IMR-90 (cell line): ENCODE measurements at regions not wholly inside any gene's neighbourhood (a gene's known extent, or its start where the extent isn't known, plus 50 kb on each side); places are given as distances from the start of the nearest gene placed in this dataset.

Source experiments
- ATAC-seq: fragments of 200-7000 bp; cut with Tn5 transposase; 2 replicates; pipeline ENCODE4 v1.9.1; 2020; ENCODE audit warnings: low read depth, mild to moderate bottlenecking, moderate library complexity
- BruUV-seq: library from RNA; stranded (reverse); fragments of 400-500 nt; replicated peaks from 2 replicates; lab custom pipeline; 2021; lab: Mats Ljungman, UMichigan
- CTCF ChIA-PET: fragments of 300-600 bp; formaldehyde crosslinking; extraction: SDS; loops from one replicate; lab custom pipeline; 2021; ENCODE audit warnings: antibody characterized with exemption; lab: Yijun Ruan, JAX
- POLR2A ChIA-PET: fragments of 300-600 bp; sonication (Branson Sonifier 250); formaldehyde crosslinking; loops from one replicate; lab custom pipeline; 2022; ENCODE audit warnings: antibody characterized with exemption; ENCODE audit not compliant: unreplicated experiment; lab: Charles Lee
- DNase-seq: peaks from one replicate; pipeline ENCODE4 v3.0.0; 2013
- H2AFZ ChIP-seq: replicated peaks from 2 replicates; pipeline ENCODE3; 2013; ENCODE audit warnings: low read length, mild to moderate bottlenecking; ENCODE audit not compliant: poor library complexity
- H2AK5ac ChIP-seq: 2 replicates; pipeline ENCODE4 v1.6.1; 2013; ENCODE audit warnings: low read depth, low read length, inconsistent platforms
- H2AK9ac ChIP-seq: replicated peaks from 2 replicates; pipeline ENCODE3; 2013; ENCODE audit warnings: mild to moderate bottlenecking, low read depth, low read length, moderate library complexity; ENCODE audit not compliant: poor library complexity
- H2BK120ac ChIP-seq: 2 replicates; pipeline ENCODE4 v1.6.1; 2013; ENCODE audit warnings: low read depth, low read length, inconsistent platforms
- H2BK15ac ChIP-seq: 3 replicates; pipeline ENCODE4 v1.6.1; 2013; ENCODE audit warnings: low read depth, low read length, inconsistent platforms
- H2BK20ac ChIP-seq: 2 replicates; pipeline ENCODE4 v1.6.1; 2013; ENCODE audit warnings: low read depth, mild to moderate bottlenecking, inconsistent platforms, low read length, moderate library complexity
- H2BK5ac ChIP-seq: 2 replicates; pipeline ENCODE4 v1.6.1; 2013; ENCODE audit warnings: mild to moderate bottlenecking, low read depth, low read length, inconsistent platforms; ENCODE audit not compliant: poor library complexity, severe bottlenecking
- H3K14ac ChIP-seq: replicated peaks from 2 replicates; pipeline ENCODE4 v1.6.1; 2013; ENCODE audit warnings: low read depth, low read length, inconsistent platforms
- H3K18ac ChIP-seq: 2 replicates; pipeline ENCODE4 v1.6.1; 2013; ENCODE audit warnings: low read depth, low read length, control low read depth
- H3K23ac ChIP-seq: 2 replicates; pipeline ENCODE4 v1.6.1; 2013; ENCODE audit warnings: low read depth, low read length, inconsistent platforms
- H3K27ac ChIP-seq: 2 replicates; pipeline ENCODE4 v1.5.1; 2013; ENCODE audit warnings: mild to moderate bottlenecking, control low read depth, low read length; ENCODE audit not compliant: insufficient read depth
- H3K27me3 ChIP-seq: 2 replicates; pipeline ENCODE4 v1.6.1; 2013; ENCODE audit warnings: low read length; ENCODE audit not compliant: control insufficient read depth, insufficient read depth
- H3K36me3 ChIP-seq: 2 replicates; pipeline ENCODE4 v1.6.1; 2013; ENCODE audit warnings: low read length, mixed read lengths; ENCODE audit not compliant: control insufficient read depth, insufficient read depth
- H3K4ac ChIP-seq: 2 replicates; pipeline ENCODE4 v1.6.1; 2013; ENCODE audit warnings: low read depth, low read length, inconsistent platforms
- H3K4me1 ChIP-seq: 2 replicates; pipeline ENCODE4 v1.6.1; 2013; ENCODE audit warnings: low read length, mixed read lengths; ENCODE audit not compliant: control insufficient read depth, insufficient read depth
- H3K4me2 ChIP-seq: 2 replicates; pipeline ENCODE4 v1.6.1; 2013; ENCODE audit warnings: low read depth, mild to moderate bottlenecking, control low read depth, low read length, moderate library complexity
- H3K4me3 ChIP-seq: 2 replicates; pipeline ENCODE4 v1.5.1; 2013; ENCODE audit warnings: low read depth, mild to moderate bottlenecking, control low read depth, low read length, moderate library complexity; ENCODE audit not compliant: insufficient read depth
- H3K56ac ChIP-seq: 2 replicates; pipeline ENCODE4 v1.6.1; 2013; ENCODE audit warnings: low read length, inconsistent platforms; ENCODE audit not compliant: insufficient read depth; ENCODE audit errors: extremely low read depth
- H3K79me1 ChIP-seq, 2 experiments: 2 replicates each; pipeline ENCODE4 v1.6.1; 2013; ENCODE audit warnings: low read length in 2 of 2, inconsistent platforms in 1 of 2, low read depth in 1 of 2
- H3K9ac ChIP-seq: 2 replicates; pipeline ENCODE4 v1.6.1; 2013; ENCODE audit warnings: low read depth, low read length, control low read depth
- H3K9me1 ChIP-seq: 2 replicates; pipeline ENCODE4 v1.6.1; 2013; ENCODE audit warnings: low read length, inconsistent platforms; ENCODE audit not compliant: insufficient read depth
- H3K9me3 ChIP-seq: 2 replicates; pipeline ENCODE4 v1.6.1; 2013; ENCODE audit warnings: low read length; ENCODE audit not compliant: control insufficient read depth, insufficient read depth
- H4K20me1 ChIP-seq: 2 replicates; pipeline ENCODE4 v1.6.1; 2013; ENCODE audit warnings: low read length, inconsistent platforms; ENCODE audit not compliant: insufficient read depth
- H4K5ac ChIP-seq: 2 replicates; pipeline ENCODE4 v1.6.1; 2013; ENCODE audit warnings: mild to moderate bottlenecking, low read depth, low read length, control low read depth
- H4K8ac ChIP-seq, 2 experiments: 2 replicates each; pipeline ENCODE4 v1.6.1; 2013; ENCODE audit warnings: low read depth in 2 of 2, low read length in 2 of 2, control low read depth in 1 of 2, inconsistent platforms in 1 of 2
- H4K91ac ChIP-seq: 2 replicates; pipeline ENCODE4 v1.6.1; 2013; ENCODE audit warnings: low read depth, low read length, inconsistent platforms; ENCODE audit not compliant: insufficient read depth
- BHLHE40 ChIP-seq: fragments of 150-350 bp; IDR thresholded peaks from 2 replicates; pipeline ENCODE4 v1.6.1; 2016; ENCODE audit warnings: mild to moderate bottlenecking, low read depth, low read length
- CEBPB ChIP-seq: IDR thresholded peaks from 2 replicates; pipeline ENCODE4 v1.6.1; 2012; ENCODE audit warnings: low read depth, low read length, improper control_type of control experiment
- CHD1 ChIP-seq: IDR thresholded peaks from 2 replicates; pipeline ENCODE4 v1.6.1; 2012; ENCODE audit warnings: low read depth, low read length, improper control_type of control experiment
- MAZ ChIP-seq: IDR thresholded peaks from 2 replicates; pipeline ENCODE4 v1.6.1; 2012; ENCODE audit warnings: low read depth, mild to moderate bottlenecking, low read length, improper control_type of control experiment, moderate library complexity, borderline replicate concordance
- MXI1 ChIP-seq: IDR thresholded peaks from 2 replicates; pipeline ENCODE4 v1.6.1; 2012; ENCODE audit warnings: low read depth, mild to moderate bottlenecking, low read length, moderate library complexity, borderline replicate concordance
- RFX5 ChIP-seq: IDR thresholded peaks from 2 replicates; pipeline ENCODE4 v1.8.0; 2012; ENCODE audit warnings: low read depth, mild to moderate bottlenecking, low read length, moderate library complexity
- WGBS, 2 experiments: methylation state at CpG; one replicate each; pipeline versions ENCODE4 v1.1.5 to v1.1.7; 2013; ENCODE audit warnings: missing lambda C conversion rate in 2 of 2; ENCODE audit not compliant: insufficient read length in 1 of 2; ENCODE audit errors: extremely low coverage in 2 of 2; 5-methylcytosine and 5-hydroxymethylcytosine counted together
- dilution Hi-C: fragments of 300-500 bp; cut with HindIII; formaldehyde crosslinking; loops from one replicate; pipeline ENCODE4 v1.14.3; 2018; ENCODE audit warnings: low sequenced_read_pairs; ENCODE audit not compliant: unreplicated experiment
- in situ Hi-C: fragments of 300-500 bp; cut with MboI; formaldehyde crosslinking; loops from 3 replicates; pipeline ENCODE4 v1.14.3; 2019; ENCODE audit warnings: low sequenced_read_pairs, inconsistent platforms, mixed read lengths
- intact Hi-C: fragments of 100-400 bp; cut with micrococcal nuclease; formaldehyde crosslinking; loops from 2 replicates; pipeline ENCODE4 v1.10.0; 2022
- TF ChIP-seq, protein P1 (sequence below): conservative IDR thresholded peaks from 2 replicates; pipeline ENCODE4 v1.5.1; 2012; ENCODE audit warnings: mild to moderate bottlenecking, low read depth, low read length, improper control_type of control experiment

DNA sequence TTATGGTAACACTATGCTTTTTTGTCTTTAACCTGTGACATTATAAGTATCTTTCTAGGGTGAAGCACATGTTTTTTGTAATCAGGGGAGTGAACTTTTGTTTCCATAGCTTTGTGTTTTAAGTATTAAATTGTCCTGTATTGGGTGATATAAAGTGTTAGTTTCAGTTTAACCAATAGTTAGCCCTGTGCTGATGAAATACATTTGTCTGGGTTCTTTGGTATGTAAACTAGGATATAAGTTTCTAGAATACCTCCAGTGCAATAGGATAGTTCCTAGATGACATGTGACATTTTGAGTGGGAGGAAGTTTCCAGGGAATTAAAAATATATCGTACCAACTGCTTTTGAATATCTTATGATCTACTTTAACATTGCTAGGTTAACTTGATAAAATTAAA, 611.0 kb upstream of the MARCKS start:
- Histone ChIP-seq H2BK20ac (no peak overlapping the region), H3K4ac (no peak overlapping the region), H3K79me1 (no peaks in the 10 kb centered on the region), H3K9me3 (no peaks in the 10 kb centered on the region), H3K4me2 (peak overlapping the region; percentile 44; the same call in 1 of the 2 replicates), H3K36me3 (no peaks in the 10 kb centered on the region), H3K14ac (no peak overlapping the region), H3K27ac (no peak overlapping the region), H2BK5ac (no peak overlapping the region), H2BK15ac (no peak overlapping the region), H3K9ac (no peak overlapping the region), H2BK120ac (no peak overlapping the region), H2AK9ac (no peak overlapping the region), H4K91ac (no peak overlapping the region), H4K8ac (no peak overlapping the region), H3K4me1 (no peaks in the 10 kb centered on the region), H3K4me3 (no peak overlapping the region), H3K18ac (no peak overlapping the region), H4K5ac (no peak overlapping the region), H3K23ac (no peak overlapping the region), H3K27me3 (no peaks in the 10 kb centered on the region), H2AK5ac (no peak overlapping the region), H4K20me1 (no peaks in the 10 kb centered on the region), H3K56ac (no peak overlapping the region), H3K9me1 (no peaks in the 10 kb centered on the region), H2AFZ (no peak overlapping the region)
- DNase-seq, result peak; percentile 56
- BruUV-seq, result no TSS peak
- ChIA-PET POLR2A (no interaction called here), CTCF (no interaction called here)
- WGBS, 2 experiments, result no CpG with 5 or more reads among the region's 1 CpG
- in situ Hi-C loops, result no loop called here
- dilution Hi-C loops, result no loop called here
- intact Hi-C loops, result no loop called here
- ATAC-seq, result peak; percentile 82
- TF ChIP-seq CEBPB (peak; percentile 34; the same call in 1 of the 2 replicates), CHD1 (no peak), BHLHE40 (no peak), MXI1 (no peak), MAZ (no peak), RFX5 (no peak)
- TF ChIP-seq, protein P1, sequence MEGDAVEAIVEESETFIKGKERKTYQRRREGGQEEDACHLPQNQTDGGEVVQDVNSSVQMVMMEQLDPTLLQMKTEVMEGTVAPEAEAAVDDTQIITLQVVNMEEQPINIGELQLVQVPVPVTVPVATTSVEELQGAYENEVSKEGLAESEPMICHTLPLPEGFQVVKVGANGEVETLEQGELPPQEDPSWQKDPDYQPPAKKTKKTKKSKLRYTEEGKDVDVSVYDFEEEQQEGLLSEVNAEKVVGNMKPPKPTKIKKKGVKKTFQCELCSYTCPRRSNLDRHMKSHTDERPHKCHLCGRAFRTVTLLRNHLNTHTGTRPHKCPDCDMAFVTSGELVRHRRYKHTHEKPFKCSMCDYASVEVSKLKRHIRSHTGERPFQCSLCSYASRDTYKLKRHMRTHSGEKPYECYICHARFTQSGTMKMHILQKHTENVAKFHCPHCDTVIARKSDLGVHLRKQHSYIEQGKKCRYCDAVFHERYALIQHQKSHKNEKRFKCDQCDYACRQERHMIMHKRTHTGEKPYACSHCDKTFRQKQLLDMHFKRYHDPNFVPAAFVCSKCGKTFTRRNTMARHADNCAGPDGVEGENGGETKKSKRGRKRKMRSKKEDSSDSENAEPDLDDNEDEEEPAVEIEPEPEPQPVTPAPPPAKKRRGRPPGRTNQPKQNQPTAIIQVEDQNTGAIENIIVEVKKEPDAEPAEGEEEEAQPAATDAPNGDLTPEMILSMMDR, result no peak
